NCI-H226 (cell line): ENCODE measurements at regions not wholly inside any gene's neighbourhood (a gene's known extent, or its start where the extent isn't known, plus 50 kb on each side); places are given as distances from the start of the nearest gene placed in this dataset.

Experiments used
- DNase-seq: peaks from one replicate; pipeline ENCODE4 v3.0.0-alpha.2; 2015

DNA sequence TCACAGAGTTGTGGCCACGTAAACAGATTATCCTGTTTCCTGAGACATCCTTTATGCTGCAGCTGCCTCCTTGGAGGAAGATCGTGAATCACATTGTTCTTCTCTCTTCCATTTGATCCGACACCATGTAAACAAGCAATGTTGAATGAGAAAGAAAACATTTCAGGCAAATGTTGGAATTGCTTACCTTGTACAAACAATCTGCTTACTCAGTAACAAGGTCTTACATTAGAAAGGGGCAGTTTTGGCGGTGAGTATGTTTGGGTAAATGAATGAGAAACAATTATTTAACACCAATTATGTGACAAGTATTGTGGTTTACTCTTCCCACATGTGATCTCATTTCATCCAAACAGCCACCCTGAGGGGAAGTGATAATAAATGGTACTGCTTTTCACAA, 637.8 kb downstream of the RAB28 start:
- no peak for DNase-seq

DNA sequence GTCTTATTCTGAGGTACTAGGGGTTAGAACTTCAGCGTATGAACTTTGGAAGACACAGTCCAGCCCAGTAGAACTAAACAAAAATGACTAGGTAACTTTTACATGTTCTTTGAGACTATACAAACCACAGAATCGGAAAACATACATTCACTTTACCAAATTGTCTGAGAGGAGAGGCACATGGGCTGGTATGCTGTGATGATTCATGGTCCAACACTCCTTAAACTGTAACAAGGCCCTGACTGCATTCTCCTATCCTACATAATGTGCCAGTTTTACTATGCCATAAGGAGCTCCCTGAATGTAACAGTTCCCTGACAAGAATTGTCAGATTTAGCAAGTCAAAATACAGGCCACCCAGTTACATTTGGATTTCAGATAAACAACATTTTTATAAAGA, 640.0 kb downstream of the RAB28 start:
- DNase-seq = peak; percentile 33

- no peak for DNase-seq
Measured at GRCh38 chr4:12827966-12828365, 656.2 kb downstream of the RAB28 start.

- DNase-seq = no peak
Measured at GRCh38 chr4:12791536-12791935, 692.6 kb downstream of the RAB28 start.

- DNase-seq = no peak
Measured at GRCh38 chr4:12787261-12787660, 696.9 kb downstream of the RAB28 start.

- no peak for DNase-seq
Measured at GRCh38 chr4:12778706-12779105, 705.4 kb downstream of the RAB28 start.

DNA sequence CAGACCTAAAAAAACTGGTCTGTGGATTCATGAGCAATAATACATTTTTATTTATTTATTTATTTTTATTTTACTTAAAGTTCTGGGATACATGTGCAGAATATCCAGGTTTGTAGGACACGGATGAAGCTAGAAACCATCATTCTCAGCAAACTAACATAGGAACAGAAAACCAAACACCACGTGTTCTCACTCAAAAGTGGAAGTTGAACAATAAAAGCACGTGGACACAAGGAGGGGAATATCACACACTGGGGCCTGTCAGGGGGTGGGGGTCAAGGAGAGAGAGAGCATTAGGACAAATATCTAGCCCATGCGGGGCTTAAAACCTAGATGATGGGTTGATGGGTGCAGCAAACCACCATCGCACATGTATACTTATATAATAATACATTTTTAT, 705.9 kb downstream of the RAB28 start:
- no peak for DNase-seq

- no peak for DNase-seq
Measured at GRCh38 chr4:12770351-12770750, 713.8 kb downstream of the RAB28 start.

DNA sequence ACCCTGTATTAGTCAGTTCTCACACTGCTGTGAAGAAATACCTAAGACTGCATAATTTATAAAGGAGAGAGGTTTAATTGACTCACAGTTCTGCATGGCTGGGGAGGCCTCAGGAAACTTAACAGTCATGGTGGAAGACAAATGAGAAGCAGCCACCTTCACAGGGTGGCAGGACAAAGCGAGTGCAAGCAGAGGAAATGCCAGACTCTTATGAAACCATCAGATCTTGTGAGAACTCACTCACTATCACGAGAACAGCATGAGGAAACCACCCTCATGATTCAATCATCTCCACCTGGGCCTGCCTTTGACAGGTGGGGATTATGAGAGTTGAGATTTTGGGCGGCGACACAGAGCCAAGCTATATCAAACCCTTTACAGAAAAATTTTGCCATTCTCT, 722.4 kb downstream of the RAB28 start:
- no peak for DNase-seq

GRCh38 chr4:12747154-12747553, 737.0 kb downstream of the RAB28 start:
- no peak for DNase-seq

GRCh38 chr4:12746221-12746620, 737.9 kb downstream of the RAB28 start:
- DNase-seq = no peak

- no peak for DNase-seq
Measured at GRCh38 chr4:12734586-12734985, 749.6 kb downstream of the RAB28 start.

DNA sequence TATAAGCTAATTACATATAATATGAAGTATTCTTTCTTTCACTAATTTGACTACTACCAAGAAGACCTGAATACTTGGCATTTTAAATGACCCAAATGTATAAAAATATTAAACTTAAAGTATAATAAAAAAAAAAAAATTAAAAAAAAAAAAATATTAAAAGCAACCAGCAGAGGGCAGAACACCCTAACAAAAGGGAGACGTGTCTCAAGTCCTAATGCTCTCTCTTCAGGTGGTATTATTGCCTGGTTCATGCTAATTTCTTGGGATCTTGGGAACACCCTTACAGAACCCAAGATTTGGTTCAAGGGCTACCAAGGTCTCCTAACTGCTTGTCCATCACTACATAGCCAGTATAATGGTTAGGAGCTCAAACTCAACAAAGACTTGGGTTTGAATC, 754.8 kb downstream of the RAB28 start:
- no peak for DNase-seq

GRCh38 chr4:12724510-12724909, 759.6 kb downstream of the RAB28 start:
- DNase-seq = no peak

DNA sequence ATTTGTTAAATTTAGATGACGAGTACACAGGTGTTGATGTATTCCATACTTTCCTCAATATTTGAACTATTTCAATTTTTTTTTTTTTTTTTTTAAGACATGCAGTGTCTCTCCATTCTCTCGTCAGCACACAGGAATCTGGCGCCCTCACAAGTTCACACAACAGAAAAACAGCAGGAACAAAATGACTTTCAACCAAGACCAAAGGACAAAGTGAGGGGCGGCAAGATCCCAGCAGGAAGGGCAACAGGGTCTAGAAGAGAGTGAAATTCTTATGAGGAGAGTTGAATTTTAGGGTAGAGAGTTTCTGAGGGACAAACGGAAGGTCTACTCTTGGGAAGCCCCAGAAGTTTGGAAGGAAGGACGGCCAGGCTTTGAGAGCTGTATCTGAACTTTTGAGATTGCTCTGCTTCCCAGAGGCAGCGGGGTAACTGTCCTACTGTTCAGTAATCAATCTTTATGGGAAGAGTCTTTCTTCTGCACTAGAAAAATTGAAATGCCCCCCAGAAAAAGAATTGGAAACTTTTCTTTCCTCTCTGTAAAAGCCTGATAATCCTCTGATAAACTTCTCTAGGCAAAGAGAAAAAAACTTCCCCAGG, 760.2 kb downstream of the RAB28 start:
- no peak for DNase-seq

DNA sequence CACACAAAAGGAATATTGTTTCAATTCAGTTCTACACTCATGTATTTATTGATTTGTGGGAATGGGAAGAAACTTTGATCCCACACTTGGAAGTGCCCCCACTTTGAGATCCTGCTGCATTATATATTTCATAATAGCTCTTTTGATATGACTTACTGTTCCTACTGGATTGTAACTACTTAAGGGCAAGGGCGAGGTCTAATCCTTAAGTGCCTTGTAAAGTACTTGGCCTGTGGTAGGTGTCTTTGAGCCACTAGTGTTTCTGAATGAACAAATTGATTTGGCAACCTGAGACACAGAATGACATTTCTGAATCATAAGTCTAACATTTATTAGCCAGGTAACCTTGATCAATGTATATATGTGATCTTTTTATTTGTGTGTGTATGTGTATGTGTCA, 767.2 kb downstream of the RAB28 start:
- DNase-seq = no peak

GRCh38 chr4:12712648-12713339, 771.3 kb downstream of the RAB28 start:
- DNase-seq = no peak

- no peak for DNase-seq
Measured at GRCh38 chr4:12707381-12708175, 776.6 kb downstream of the RAB28 start.

DNA sequence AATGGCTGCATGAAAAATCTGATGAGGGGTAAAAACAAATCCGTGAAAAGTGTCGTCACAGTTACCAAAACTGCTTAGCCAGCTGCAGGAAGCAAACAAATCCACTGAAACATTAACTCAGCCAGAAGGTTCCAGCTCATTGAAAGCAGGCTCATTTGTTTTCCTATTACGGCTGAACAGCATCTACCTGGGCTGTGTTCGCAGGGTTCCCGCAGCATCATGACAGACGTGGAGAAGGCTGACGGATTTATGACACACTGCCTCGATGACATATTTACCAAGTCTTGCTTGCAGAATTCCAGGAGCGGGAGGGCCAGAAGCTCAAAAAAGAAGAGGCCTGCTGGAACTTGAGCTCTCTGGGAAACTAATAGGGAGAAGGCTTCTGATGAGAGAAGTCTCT, 781.1 kb downstream of the RAB28 start:
- no peak for DNase-seq

DNA sequence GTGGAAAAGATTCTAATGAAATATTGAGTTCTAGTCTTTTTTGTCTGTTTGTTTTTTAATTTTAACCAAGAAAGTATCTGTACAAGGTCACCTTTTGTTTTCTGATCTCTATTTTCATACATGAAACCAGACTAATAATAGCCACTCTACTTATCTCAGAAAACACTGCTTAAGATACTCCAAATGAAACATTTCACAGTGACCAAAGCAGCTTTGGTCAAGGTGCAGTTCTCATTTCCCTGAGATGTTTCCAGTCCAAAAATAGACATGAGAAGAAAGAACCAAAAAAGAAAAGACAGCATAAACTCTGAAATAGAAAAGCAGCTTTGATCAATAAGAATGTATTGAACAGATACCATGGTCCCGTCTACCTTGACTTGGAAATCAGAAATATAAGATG, 782.8 kb downstream of the RAB28 start:
- DNase-seq = no peak

GRCh38 chr4:12697970-12698369, 786.2 kb downstream of the RAB28 start:
- no peak for DNase-seq

- no peak for DNase-seq
Measured at GRCh38 chr4:12692815-12693214, 791.3 kb downstream of the RAB28 start.

DNA sequence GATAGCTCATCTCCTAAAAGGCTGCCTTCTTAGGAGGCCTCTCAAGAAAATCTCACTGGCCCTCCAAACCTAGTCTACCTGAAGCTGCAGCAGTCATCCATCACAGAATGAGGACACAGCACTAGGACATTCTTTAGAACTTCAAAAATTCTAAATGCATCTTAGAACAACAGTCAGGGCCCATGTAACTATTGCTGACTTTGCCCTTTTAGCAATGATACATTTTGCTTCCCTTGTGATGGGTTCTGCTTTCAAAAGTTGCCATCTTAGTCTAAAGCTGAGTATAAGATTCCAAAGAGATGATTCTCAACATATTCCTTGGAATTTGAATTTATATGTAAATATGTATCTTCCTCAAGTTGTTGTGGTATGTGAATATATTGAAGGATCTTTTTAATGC, 793.0 kb downstream of the RAB28 start:
- DNase-seq = no peak

DNA sequence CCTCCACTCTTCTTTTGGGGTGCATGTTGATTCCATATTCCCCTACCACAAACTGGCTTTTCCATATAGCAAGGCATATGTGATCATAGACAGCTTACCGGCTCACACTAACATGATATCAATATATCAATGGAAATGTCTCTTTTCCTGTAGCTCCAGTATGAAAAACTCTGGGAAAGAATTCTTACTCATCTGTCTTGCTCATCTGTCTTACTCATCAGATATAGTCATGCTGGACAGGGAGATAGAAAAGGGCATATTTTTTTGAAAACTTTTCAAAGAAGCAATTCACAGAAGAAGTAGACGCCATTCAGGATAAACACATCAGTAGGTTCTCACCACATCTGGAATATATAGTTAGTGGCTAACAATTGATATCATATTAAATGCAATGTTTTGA, 794.7 kb downstream of the RAB28 start:
- no peak for DNase-seq
